MCF 10A (cell line): ENCODE measurements at regions not wholly inside any gene's neighbourhood (a gene's known extent, or its start where the extent isn't known, plus 50 kb on each side); places are given as distances from the start of the nearest gene placed in this dataset.

Source experiments
- BruUV-seq: library from RNA; stranded (reverse); fragments of 400-500 nt; replicated peaks from 2 replicates; lab custom pipeline; 2021; lab: Mats Ljungman, UMichigan
- CTCF ChIA-PET: fragments of 300-600 bp; sonication (Branson Sonifier 250); formaldehyde crosslinking; extraction: SDS; loops from one replicate; lab custom pipeline; 2021; ENCODE audit warnings: antibody characterized with exemption, inconsistent platforms; lab: Yijun Ruan, JAX
- POLR2A ChIA-PET: fragments of 300-600, 350-650 bp; sonication (Branson Sonifier 250); formaldehyde crosslinking; extraction: SDS; loops from one replicate; lab custom pipeline; 2020; ENCODE audit warnings: antibody characterized with exemption, inconsistent platforms; lab: Yijun Ruan, JAX
- DNase-seq: peaks from one replicate; pipeline ENCODE4 v3.0.0-alpha.2; 2018; ENCODE audit not compliant: unreplicated experiment
- H3K27ac Mint-ChIP-seq: one replicate; pipeline ENCODE4 v1.8.0; 2022; ENCODE audit warnings: mild to moderate bottlenecking, low read depth, mixed read lengths; ENCODE audit not compliant: unreplicated experiment
- H3K27me3 Mint-ChIP-seq: one replicate; pipeline ENCODE4 v1.8.0; 2022; ENCODE audit warnings: mixed read lengths; ENCODE audit not compliant: insufficient read depth, unreplicated experiment
- H3K36me3 Mint-ChIP-seq: one replicate; pipeline ENCODE4 v1.8.0; 2022; ENCODE audit warnings: mild to moderate bottlenecking, moderate library complexity, mixed read lengths; ENCODE audit not compliant: insufficient read depth, unreplicated experiment
- H3K4me1 Mint-ChIP-seq: one replicate; pipeline ENCODE4 v1.8.0; 2022; ENCODE audit warnings: mixed read lengths; ENCODE audit not compliant: insufficient read depth, unreplicated experiment
- H3K4me3 Mint-ChIP-seq: one replicate; pipeline ENCODE4 v1.8.0; 2022; ENCODE audit warnings: mild to moderate bottlenecking, moderate library complexity, mixed read lengths; ENCODE audit not compliant: unreplicated experiment
- H3K9me3 Mint-ChIP-seq: one replicate; pipeline ENCODE4 v1.8.0; 2022; ENCODE audit warnings: mixed read lengths; ENCODE audit not compliant: unreplicated experiment
- intact Hi-C: fragments of 100-400 bp; cut with micrococcal nuclease; formaldehyde crosslinking; loops from 2 replicates; pipeline ENCODE4 v1.14.1; 2022
- TF ChIP-seq, protein P1 (sequence below): fragments of 200-600 bp; IDR thresholded peaks from one replicate; pipeline ENCODE4 v1.8.0; 2022; ENCODE audit warnings: antibody characterized with exemption, mild to moderate bottlenecking; ENCODE audit not compliant: unreplicated experiment

GRCh38 chr1:118272884-118273283 is 87.9 kb upstream of the SPAG17 start:
- TF ChIP-seq, protein P1, sequence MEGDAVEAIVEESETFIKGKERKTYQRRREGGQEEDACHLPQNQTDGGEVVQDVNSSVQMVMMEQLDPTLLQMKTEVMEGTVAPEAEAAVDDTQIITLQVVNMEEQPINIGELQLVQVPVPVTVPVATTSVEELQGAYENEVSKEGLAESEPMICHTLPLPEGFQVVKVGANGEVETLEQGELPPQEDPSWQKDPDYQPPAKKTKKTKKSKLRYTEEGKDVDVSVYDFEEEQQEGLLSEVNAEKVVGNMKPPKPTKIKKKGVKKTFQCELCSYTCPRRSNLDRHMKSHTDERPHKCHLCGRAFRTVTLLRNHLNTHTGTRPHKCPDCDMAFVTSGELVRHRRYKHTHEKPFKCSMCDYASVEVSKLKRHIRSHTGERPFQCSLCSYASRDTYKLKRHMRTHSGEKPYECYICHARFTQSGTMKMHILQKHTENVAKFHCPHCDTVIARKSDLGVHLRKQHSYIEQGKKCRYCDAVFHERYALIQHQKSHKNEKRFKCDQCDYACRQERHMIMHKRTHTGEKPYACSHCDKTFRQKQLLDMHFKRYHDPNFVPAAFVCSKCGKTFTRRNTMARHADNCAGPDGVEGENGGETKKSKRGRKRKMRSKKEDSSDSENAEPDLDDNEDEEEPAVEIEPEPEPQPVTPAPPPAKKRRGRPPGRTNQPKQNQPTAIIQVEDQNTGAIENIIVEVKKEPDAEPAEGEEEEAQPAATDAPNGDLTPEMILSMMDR, result no peak
- BruUV-seq, result no TSS peak
- CTCF ChIA-PET, result interaction anchor here (0.6 kb wide), 1 partner anchor 865 kb away, joined by 3 read pairs; no protein-coding TSS in a partner anchor

GRCh38 chr1:118271883-118272282 is 86.9 kb upstream of the SPAG17 start:
- intact Hi-C loops, result no loop called here
- DNase-seq, result no peak
- Mint-ChIP-seq H3K9me3 (no peaks in the 10 kb centered on the region), H3K27ac (no peak overlapping the region), H3K4me1 (no peaks in the 10 kb centered on the region), H3K4me3 (no peak overlapping the region), H3K27me3 (no peaks in the 10 kb centered on the region), H3K36me3 (no peaks in the 10 kb centered on the region)
- ChIA-PET POLR2A (no interaction called here), CTCF (no interaction called here)
- TF ChIP-seq, protein P1, result no peak
- BruUV-seq, result no TSS peak

More at GRCh38 chr1:118272884-118273283, 87.9 kb upstream of the SPAG17 start:
- Mint-ChIP-seq H3K27me3 (no peaks in the 10 kb centered on the region), H3K4me1 (no peaks in the 10 kb centered on the region), H3K9me3 (no peaks in the 10 kb centered on the region), H3K36me3 (no peaks in the 10 kb centered on the region), H3K4me3 (no peak overlapping the region), H3K27ac (no peak overlapping the region)
- DNase-seq, result no peak
- intact Hi-C loops, result no loop called here
- POLR2A ChIA-PET, result no interaction called here

- Mint-ChIP-seq H3K27me3 (no peaks in the 10 kb centered on the region), H3K9me3 (no peaks in the 10 kb centered on the region), H3K4me1 (no peaks in the 10 kb centered on the region), H3K36me3 (no peaks in the 10 kb centered on the region), H3K4me3 (no peak overlapping the region), H3K27ac (no peak overlapping the region)
- TF ChIP-seq, protein P1, result no peak
- intact Hi-C loops, result no loop called here
- no TSS peak for BruUV-seq
- no peak for DNase-seq
- POLR2A ChIA-PET, result no interaction called here
- CTCF ChIA-PET, result no interaction called here
These were observed 84.6 kb upstream of the SPAG17 start for GRCh38 chr1:118269598-118269997.

GRCh38 chr1:118266436-118266835 is 81.4 kb upstream of the SPAG17 start:
- intact Hi-C loops, result no loop called here
- Mint-ChIP-seq H3K4me1 (no peaks in the 10 kb centered on the region), H3K9me3 (no peaks in the 10 kb centered on the region)

More at GRCh38 chr1:118266436-118266835, 81.4 kb upstream of the SPAG17 start:
- Mint-ChIP-seq H3K27me3 (no peaks in the 10 kb centered on the region), H3K4me3 (no peak overlapping the region), H3K36me3 (no peaks in the 10 kb centered on the region), H3K27ac (no peak overlapping the region)
- BruUV-seq, result no TSS peak
- no peak for DNase-seq
- TF ChIP-seq, protein P1, result no peak
- POLR2A ChIA-PET, result no interaction called here
- CTCF ChIA-PET, result interaction anchor here (0.6 kb wide), 2 partner anchors 37 to 1139 kb away, joined by 3 to 4 read pairs; no protein-coding TSS in a partner anchor
